ENCODE measurements at regions not wholly inside any gene's neighbourhood (a gene's known extent, or its start where the extent isn't known, plus 50 kb on each side); places are given as distances from the start of the nearest gene placed in this dataset.

DNA sequence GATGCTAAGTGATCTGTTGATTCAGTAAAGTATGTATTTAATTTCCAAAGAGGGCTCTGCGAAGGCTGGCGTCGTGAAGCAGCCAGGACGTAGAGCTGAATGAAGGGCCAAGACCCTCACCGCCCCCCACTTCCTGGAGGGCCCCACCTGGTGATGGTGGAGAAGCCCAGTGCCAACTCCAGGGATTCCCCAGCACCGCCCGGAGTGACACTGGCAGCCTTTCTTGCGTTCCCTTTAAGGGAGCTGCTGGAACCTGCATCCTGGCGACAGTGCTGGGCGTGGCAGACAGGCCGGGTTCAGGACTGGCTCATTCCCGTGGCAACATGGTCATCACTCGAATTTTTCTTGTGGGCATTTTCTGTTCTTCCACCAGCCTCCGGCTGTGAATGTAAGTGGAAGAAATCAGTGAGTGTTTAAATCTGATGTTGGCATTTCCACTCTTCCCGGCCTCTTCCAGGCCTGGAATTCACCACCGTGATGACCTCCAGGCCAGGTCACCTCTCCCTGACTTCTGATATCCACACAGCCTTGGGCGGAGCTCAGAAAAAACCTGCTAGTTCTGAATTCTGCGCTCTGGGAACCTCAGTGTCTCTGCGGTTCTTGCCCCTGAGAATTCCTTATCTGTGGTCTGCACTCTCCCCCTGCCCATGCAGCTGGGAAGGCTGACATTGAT lies 57.4 kb upstream of the DACT2 start:
- no peak for TF ChIP-seq EZH2phosphoT487 (IDR thresholded peaks at IDR 0.05; ENCODE audit: borderline replicate concordance, low read depth, low read length)
- TF ChIP-seq, protein P1, sequence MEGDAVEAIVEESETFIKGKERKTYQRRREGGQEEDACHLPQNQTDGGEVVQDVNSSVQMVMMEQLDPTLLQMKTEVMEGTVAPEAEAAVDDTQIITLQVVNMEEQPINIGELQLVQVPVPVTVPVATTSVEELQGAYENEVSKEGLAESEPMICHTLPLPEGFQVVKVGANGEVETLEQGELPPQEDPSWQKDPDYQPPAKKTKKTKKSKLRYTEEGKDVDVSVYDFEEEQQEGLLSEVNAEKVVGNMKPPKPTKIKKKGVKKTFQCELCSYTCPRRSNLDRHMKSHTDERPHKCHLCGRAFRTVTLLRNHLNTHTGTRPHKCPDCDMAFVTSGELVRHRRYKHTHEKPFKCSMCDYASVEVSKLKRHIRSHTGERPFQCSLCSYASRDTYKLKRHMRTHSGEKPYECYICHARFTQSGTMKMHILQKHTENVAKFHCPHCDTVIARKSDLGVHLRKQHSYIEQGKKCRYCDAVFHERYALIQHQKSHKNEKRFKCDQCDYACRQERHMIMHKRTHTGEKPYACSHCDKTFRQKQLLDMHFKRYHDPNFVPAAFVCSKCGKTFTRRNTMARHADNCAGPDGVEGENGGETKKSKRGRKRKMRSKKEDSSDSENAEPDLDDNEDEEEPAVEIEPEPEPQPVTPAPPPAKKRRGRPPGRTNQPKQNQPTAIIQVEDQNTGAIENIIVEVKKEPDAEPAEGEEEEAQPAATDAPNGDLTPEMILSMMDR (conservative IDR thresholded peaks at IDR 0.05; ENCODE audit: low read length) = no peak
